Endodermal cell (in vitro differentiated cells): ENCODE measurements at regions not wholly inside any gene's neighbourhood (a gene's known extent, or its start where the extent isn't known, plus 50 kb on each side); places are given as distances from the start of the nearest gene placed in this dataset.

Source experiments
- DNase-seq: peaks from one replicate; pipeline ENCODE4 v3.0.0-alpha.2; 2017
- H3K27ac ChIP-seq: 2 replicates; pipeline ENCODE4 v1.5.1; 2013; ENCODE audit warnings: mild to moderate bottlenecking, low read depth, low read length, moderate library complexity
- H3K27me3 ChIP-seq: 2 replicates; pipeline ENCODE4 v1.6.1; 2013; ENCODE audit warnings: mild to moderate bottlenecking, low read length, moderate library complexity; ENCODE audit not compliant: insufficient read depth, control insufficient read depth, poor library complexity, severe bottlenecking
- H3K36me3 ChIP-seq: 2 replicates; pipeline ENCODE4 v1.7.0; 2013; ENCODE audit warnings: mild to moderate bottlenecking, low read length, moderate library complexity; ENCODE audit not compliant: control insufficient read depth, insufficient read depth
- H3K4me1 ChIP-seq: one replicate; pipeline ENCODE4 v1.7.0; 2013; ENCODE audit warnings: low read length; ENCODE audit not compliant: control insufficient read depth, insufficient read depth
- H3K4me3 ChIP-seq: 2 replicates; pipeline ENCODE4 v1.5.1; 2013; ENCODE audit warnings: mild to moderate bottlenecking, low read length, moderate library complexity
- H3K9ac ChIP-seq: 2 replicates; pipeline ENCODE4 v1.6.1; 2013; ENCODE audit warnings: mild to moderate bottlenecking, low read length, moderate library complexity; ENCODE audit not compliant: poor library complexity, severe bottlenecking; ENCODE audit errors: extremely low read depth
- H3K9me3 ChIP-seq: 2 replicates; pipeline ENCODE4 v1.6.1; 2013; ENCODE audit warnings: mild to moderate bottlenecking, low read length, moderate library complexity; ENCODE audit not compliant: control insufficient read depth
- H3K27ac Mint-ChIP-seq: 2 replicates; pipeline ENCODE4 v1.8.0; 2020; ENCODE audit warnings: mixed read lengths
- H3K27me3 Mint-ChIP-seq: 2 replicates; pipeline ENCODE4 v1.8.0; 2021; ENCODE audit warnings: mild to moderate bottlenecking, mixed read lengths; ENCODE audit not compliant: insufficient read depth
- H3K36me3 Mint-ChIP-seq: 2 replicates; pipeline ENCODE4 v1.8.0; 2020; ENCODE audit warnings: low read depth, mixed read lengths
- H3K4me1 Mint-ChIP-seq: 2 replicates; pipeline ENCODE4 v1.8.0; 2020; ENCODE audit warnings: mixed read lengths
- H3K4me3 Mint-ChIP-seq: 2 replicates; pipeline ENCODE4 v1.8.0; 2020; ENCODE audit warnings: mild to moderate bottlenecking, moderate library complexity, mixed read lengths
- H3K9me3 Mint-ChIP-seq: 2 replicates; pipeline ENCODE4 v1.8.0; 2020; ENCODE audit warnings: mild to moderate bottlenecking, mixed read lengths
- CTCF ChIP-seq: fragments of 200-600 bp; sonication (generic); conservative IDR thresholded peaks from 2 replicates; pipeline ENCODE4 v1.5.0; 2021; ENCODE audit warnings: antibody characterized with exemption, mild to moderate bottlenecking
- WGBS, 2 experiments: methylation state at CpG; one replicate each; pipeline versions ENCODE4 v1.1.5 to v1.1.7; 2013; ENCODE audit warnings: missing lambda C conversion rate in 2 of 2, mixed read lengths in 1 of 2; ENCODE audit not compliant: insufficient coverage in 1 of 2, insufficient read length in 1 of 2; 5-methylcytosine and 5-hydroxymethylcytosine counted together

GRCh38 chr19:28396287-28396831, 816.6 kb downstream of the UQCRFS1 start:
- DNase-seq = no peak
- H3K4me3 ChIP-seq = no peak overlapping the region
- WGBS, 2 experiments = 86 to 87% methylated on average over 6 to 13 of the region's 13 CpGs
- H3K9ac ChIP-seq = no peak overlapping the region
- H3K36me3 Mint-ChIP-seq = no peaks in the 10 kb centered on the region
- H3K9me3 Mint-ChIP-seq = peaks cover 2% of the 10 kb centered on the region
- no peaks in the 10 kb centered on the region for H3K27me3 Mint-ChIP-seq
- no peaks in the 10 kb centered on the region for H3K36me3 ChIP-seq
- H3K27me3 ChIP-seq = no peaks in the 10 kb centered on the region
- H3K27ac Mint-ChIP-seq = no peak overlapping the region
- H3K4me3 Mint-ChIP-seq = no peak overlapping the region
- TF ChIP-seq CTCF = no peak
- H3K27ac ChIP-seq = no peak overlapping the region
- H3K4me1 Mint-ChIP-seq = peaks cover 71% of the 10 kb centered on the region
- no peaks in the 10 kb centered on the region for H3K9me3 ChIP-seq
- peaks cover 17% of the 10 kb centered on the region for H3K4me1 ChIP-seq

- H3K4me1 ChIP-seq = peaks cover 16% of the 10 kb centered on the region
- Mint-ChIP-seq H3K27me3 (no peaks in the 10 kb centered on the region), H3K9me3 (peaks cover 5% of the 10 kb centered on the region), H3K27ac (peak overlapping the region; percentile 76), H3K36me3 (no peaks in the 10 kb centered on the region), H3K4me1 (peaks cover 57% of the 10 kb centered on the region), H3K4me3 (no peak overlapping the region)
- no peak overlapping the region for H3K27ac ChIP-seq
- no peaks in the 10 kb centered on the region for H3K36me3 ChIP-seq
- no peaks in the 10 kb centered on the region for H3K27me3 ChIP-seq
- H3K9me3 ChIP-seq = no peaks in the 10 kb centered on the region
- no peak for DNase-seq
- TF ChIP-seq CTCF = no peak
- peak overlapping the region; percentile 43 for H3K4me3 ChIP-seq
- WGBS, 2 experiments = 70 to 80% methylated on average over 4 of the region's 4 CpGs
- H3K9ac ChIP-seq = no peak overlapping the region
Measured at GRCh38 chr19:28394725-28395124, 818.2 kb downstream of the UQCRFS1 start.

GRCh38 chr19:28393574-28394336, 819.2 kb downstream of the UQCRFS1 start:
- peak; percentile 88 for DNase-seq
- H3K27ac ChIP-seq = no peak overlapping the region
- no peaks in the 10 kb centered on the region for H3K27me3 ChIP-seq
- H3K27ac Mint-ChIP-seq = peak overlapping the region; percentile 76
- 46 to 56% methylated on average over 9 to 10 of the region's 10 CpGs for WGBS, 2 experiments
- TF ChIP-seq CTCF = no peak
- H3K27me3 Mint-ChIP-seq = no peaks in the 10 kb centered on the region
- peak overlapping the region; percentile 43 for H3K4me3 ChIP-seq
- peaks cover 3% of the 10 kb centered on the region for H3K9me3 Mint-ChIP-seq
- no peaks in the 10 kb centered on the region for H3K36me3 ChIP-seq
- H3K9ac ChIP-seq = peak overlapping the region; percentile 1
- peaks cover 16% of the 10 kb centered on the region for H3K4me1 ChIP-seq
- H3K4me3 Mint-ChIP-seq = peak overlapping the region; percentile 27
- H3K4me1 Mint-ChIP-seq = peaks cover 59% of the 10 kb centered on the region
- no peaks in the 10 kb centered on the region for H3K36me3 Mint-ChIP-seq
- no peaks in the 10 kb centered on the region for H3K9me3 ChIP-seq
